ENCODE measurements at regions not wholly inside any gene's neighbourhood (a gene's known extent, or its start where the extent isn't known, plus 50 kb on each side); places are given as distances from the start of the nearest gene placed in this dataset.

GRCh38 chr14:81831128-81831820 is 297.6 kb upstream of the SEL1L start:
- intact Hi-C loops (cut with micrococcal nuclease; ENCODE audit: unreplicated experiment) = no loop called here
- peak in 1 of 2 experiments; percentile 1 for DNase-seq
- TF ChIP-seq, protein P1, sequence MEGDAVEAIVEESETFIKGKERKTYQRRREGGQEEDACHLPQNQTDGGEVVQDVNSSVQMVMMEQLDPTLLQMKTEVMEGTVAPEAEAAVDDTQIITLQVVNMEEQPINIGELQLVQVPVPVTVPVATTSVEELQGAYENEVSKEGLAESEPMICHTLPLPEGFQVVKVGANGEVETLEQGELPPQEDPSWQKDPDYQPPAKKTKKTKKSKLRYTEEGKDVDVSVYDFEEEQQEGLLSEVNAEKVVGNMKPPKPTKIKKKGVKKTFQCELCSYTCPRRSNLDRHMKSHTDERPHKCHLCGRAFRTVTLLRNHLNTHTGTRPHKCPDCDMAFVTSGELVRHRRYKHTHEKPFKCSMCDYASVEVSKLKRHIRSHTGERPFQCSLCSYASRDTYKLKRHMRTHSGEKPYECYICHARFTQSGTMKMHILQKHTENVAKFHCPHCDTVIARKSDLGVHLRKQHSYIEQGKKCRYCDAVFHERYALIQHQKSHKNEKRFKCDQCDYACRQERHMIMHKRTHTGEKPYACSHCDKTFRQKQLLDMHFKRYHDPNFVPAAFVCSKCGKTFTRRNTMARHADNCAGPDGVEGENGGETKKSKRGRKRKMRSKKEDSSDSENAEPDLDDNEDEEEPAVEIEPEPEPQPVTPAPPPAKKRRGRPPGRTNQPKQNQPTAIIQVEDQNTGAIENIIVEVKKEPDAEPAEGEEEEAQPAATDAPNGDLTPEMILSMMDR (IDR thresholded peaks at IDR 0.05; ENCODE audit: insufficient read depth in 1 of 2, low read depth in 1 of 2, low read length in 1 of 2, severe bottlenecking in 1 of 2, unreplicated experiment in 1 of 2) = no peak
- H3K9me3 ChIP-seq = peaks cover 3% of the 10 kb centered on the region; the same call in 1 of the 2 replicates
- Mint-ChIP-seq H3K36me3 (ENCODE audit: insufficient read depth, unreplicated experiment) (no peaks in the 10 kb centered on the region), H3K27ac (ENCODE audit: unreplicated experiment) (no peak overlapping the region), H3K4me1 (ENCODE audit: low read depth, unreplicated experiment) (no peaks in the 10 kb centered on the region), H3K4me3 (ENCODE audit: unreplicated experiment) (no peak overlapping the region), H3K27me3 (ENCODE audit: insufficient read depth, unreplicated experiment) (no peaks in the 10 kb centered on the region), H3K9me3 (ENCODE audit: unreplicated experiment) (peaks cover 10% of the 10 kb centered on the region)
- BruUV-seq (replicated peaks) = no TSS peak
- H3K27me3 ChIP-seq (replicated peaks; ENCODE audit: control insufficient read depth, insufficient read depth, low read length) = no peaks in the 10 kb centered on the region
- H3K4me1 ChIP-seq = no peaks in the 10 kb centered on the region
- no peaks in the 10 kb centered on the region for H3K36me3 ChIP-seq (ENCODE audit: control insufficient read depth, insufficient read depth, low read length)
- ChIA-PET POLR2A (no interaction called here), CTCF (no interaction called here)
- no peak overlapping the region for H3K4me3 ChIP-seq (ENCODE audit: low read depth, low read length)

DNA sequence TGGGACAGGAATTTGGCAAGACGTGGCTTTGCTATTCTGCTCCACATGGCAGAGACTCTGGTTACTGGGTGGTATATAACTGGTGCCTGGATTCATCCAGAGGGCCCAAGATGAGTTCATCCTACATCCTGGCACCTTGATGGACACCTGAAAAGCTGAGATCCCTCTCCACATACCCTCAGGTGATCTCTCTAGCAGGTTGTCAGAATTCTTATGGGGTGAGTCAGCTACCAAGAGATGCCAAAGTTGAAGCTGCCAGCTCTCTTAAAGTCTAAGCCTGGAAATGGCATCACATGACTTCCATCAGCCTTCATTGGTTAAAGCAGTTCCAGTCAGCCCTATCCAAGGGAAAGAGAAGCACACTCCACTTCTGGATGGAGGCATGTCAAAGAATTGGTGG is 300.7 kb upstream of the SEL1L start:
- H3K27ac Mint-ChIP-seq (ENCODE audit: unreplicated experiment) = no peak overlapping the region
- POLR2A ChIA-PET = no interaction called here
- H3K4me3 Mint-ChIP-seq (ENCODE audit: unreplicated experiment) = no peak overlapping the region
- H3K27me3 Mint-ChIP-seq (ENCODE audit: insufficient read depth, unreplicated experiment) = no peaks in the 10 kb centered on the region
- Histone ChIP-seq H3K4me1 (no peaks in the 10 kb centered on the region), H3K9me3 (0 out of 2 replicates have a peak, but pooled peaks cover 2% of the 10 kb centered on the region), H3K36me3 (ENCODE audit: control insufficient read depth, insufficient read depth, low read length) (no peaks in the 10 kb centered on the region), H3K4me3 (ENCODE audit: low read depth, low read length) (no peak overlapping the region), H3K27me3 (replicated peaks; ENCODE audit: control insufficient read depth, insufficient read depth, low read length) (no peaks in the 10 kb centered on the region)
- H3K9me3 Mint-ChIP-seq (ENCODE audit: unreplicated experiment) = peaks cover 10% of the 10 kb centered on the region
- no peaks in the 10 kb centered on the region for H3K36me3 Mint-ChIP-seq (ENCODE audit: insufficient read depth, unreplicated experiment)
- no peaks in the 10 kb centered on the region for H3K4me1 Mint-ChIP-seq (ENCODE audit: low read depth, unreplicated experiment)
- intact Hi-C loops (cut with micrococcal nuclease; ENCODE audit: unreplicated experiment) = no loop called here
- no TSS peak for BruUV-seq (replicated peaks)
- CTCF ChIA-PET = no interaction called here
- TF ChIP-seq, protein P1 (IDR thresholded peaks at IDR 0.05; ENCODE audit: insufficient read depth in 1 of 2, low read depth in 1 of 2, low read length in 1 of 2, severe bottlenecking in 1 of 2, unreplicated experiment in 1 of 2) = no peak
- DNase-seq = no peak

DNA sequence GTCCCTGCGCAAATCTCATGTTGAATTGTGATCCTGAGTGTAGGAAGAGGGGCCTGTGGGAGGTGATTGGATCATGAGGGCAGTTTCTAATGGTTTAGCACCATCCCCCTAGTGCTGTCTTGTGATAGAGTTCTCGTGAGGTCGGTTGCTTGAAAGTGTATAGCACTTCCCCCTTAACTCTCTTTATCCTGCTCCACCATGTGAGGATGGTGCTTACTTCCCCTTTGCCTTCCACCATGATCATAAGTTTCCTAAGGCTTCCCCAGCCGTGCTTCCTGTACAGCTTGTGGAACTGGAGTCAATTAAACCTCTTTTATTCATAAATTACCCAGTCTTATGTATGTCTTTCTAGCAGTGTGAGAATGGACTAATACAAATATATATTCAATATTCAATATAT is 303.7 kb upstream of the SEL1L start:
- no peak for DNase-seq
- H3K4me3 Mint-ChIP-seq (ENCODE audit: unreplicated experiment) = no peak overlapping the region
- no peaks in the 10 kb centered on the region for H3K4me1 Mint-ChIP-seq (ENCODE audit: low read depth, unreplicated experiment)
- ChIA-PET POLR2A (no interaction called here), CTCF (no interaction called here)
- intact Hi-C loops (cut with micrococcal nuclease; ENCODE audit: unreplicated experiment) = no loop called here
- H3K36me3 ChIP-seq (ENCODE audit: control insufficient read depth, insufficient read depth, low read length) = no peaks in the 10 kb centered on the region
- H3K4me1 ChIP-seq = no peaks in the 10 kb centered on the region
- BruUV-seq (replicated peaks) = no TSS peak
- H3K27me3 Mint-ChIP-seq (ENCODE audit: insufficient read depth, unreplicated experiment) = no peaks in the 10 kb centered on the region
- H3K27me3 ChIP-seq (replicated peaks; ENCODE audit: control insufficient read depth, insufficient read depth, low read length) = no peaks in the 10 kb centered on the region
- no peak overlapping the region for H3K4me3 ChIP-seq (ENCODE audit: low read depth, low read length)
- TF ChIP-seq, protein P1 (IDR thresholded peaks at IDR 0.05; ENCODE audit: insufficient read depth in 1 of 2, low read depth in 1 of 2, low read length in 1 of 2, severe bottlenecking in 1 of 2, unreplicated experiment in 1 of 2) = no peak
- no peaks in the 10 kb centered on the region for H3K9me3 ChIP-seq
- H3K27ac Mint-ChIP-seq (ENCODE audit: unreplicated experiment) = no peak overlapping the region
- H3K9me3 Mint-ChIP-seq (ENCODE audit: unreplicated experiment) = peaks cover 10% of the 10 kb centered on the region
- no peaks in the 10 kb centered on the region for H3K36me3 Mint-ChIP-seq (ENCODE audit: insufficient read depth, unreplicated experiment)

Measured in Caco-2 (cell line).